Astrocyte of the spinal cord (primary cell): ENCODE measurements at regions not wholly inside any gene's neighbourhood (a gene's known extent, or its start where the extent isn't known, plus 50 kb on each side); places are given as distances from the start of the nearest gene placed in this dataset.
"Not testable (repeated sequence)": the region's sequence is repeated elsewhere in the genome, so short reads cannot be mapped to it uniquely, and the experiment has no call there.

Source experiments
- DNase-seq: peaks from one replicate; pipeline ENCODE4 v3.0.0; 2011; ENCODE audit warnings: low read depth, low spot score
- H3K4me3 ChIP-seq: 2 replicates; pipeline ENCODE4 v1.5.1; 2011; ENCODE audit warnings: low read depth, mild to moderate bottlenecking, low read length, moderate library complexity
- in situ Hi-C: cut with HindIII; loops from 2 replicates; pipeline ENCODE4 v1.10.0; 2017; ENCODE audit warnings: low sequenced_read_pairs
- TF ChIP-seq, protein P1 (sequence below): IDR thresholded peaks from 2 replicates; pipeline ENCODE4 v1.5.1; 2012; ENCODE audit warnings: low read depth, mild to moderate bottlenecking, low read length, inconsistent platforms

DNA sequence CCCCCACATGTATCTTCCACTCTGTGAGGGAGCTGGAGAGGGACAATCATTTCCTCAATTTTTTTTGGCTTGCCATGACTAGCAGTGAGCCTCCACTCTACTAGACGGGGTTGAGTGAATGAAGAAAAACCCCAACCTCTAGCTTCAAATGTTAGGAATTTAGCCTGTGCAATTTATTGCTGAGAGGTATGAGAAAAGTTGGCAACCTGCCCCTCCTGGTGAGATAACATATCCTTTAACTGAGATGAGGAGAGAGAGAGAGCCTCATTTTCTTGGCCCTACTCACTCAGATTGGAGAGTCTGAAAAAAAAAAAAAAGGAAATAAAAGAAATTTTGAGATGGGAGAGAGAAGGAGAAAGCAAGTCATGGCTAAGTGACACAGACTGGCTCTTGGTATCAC, 218.2 kb upstream of the CARD18 start:
- in situ Hi-C loops = no loop called here
- DNase-seq = peak; percentile 30
- H3K4me3 ChIP-seq = no peak overlapping the region
- TF ChIP-seq, protein P1, sequence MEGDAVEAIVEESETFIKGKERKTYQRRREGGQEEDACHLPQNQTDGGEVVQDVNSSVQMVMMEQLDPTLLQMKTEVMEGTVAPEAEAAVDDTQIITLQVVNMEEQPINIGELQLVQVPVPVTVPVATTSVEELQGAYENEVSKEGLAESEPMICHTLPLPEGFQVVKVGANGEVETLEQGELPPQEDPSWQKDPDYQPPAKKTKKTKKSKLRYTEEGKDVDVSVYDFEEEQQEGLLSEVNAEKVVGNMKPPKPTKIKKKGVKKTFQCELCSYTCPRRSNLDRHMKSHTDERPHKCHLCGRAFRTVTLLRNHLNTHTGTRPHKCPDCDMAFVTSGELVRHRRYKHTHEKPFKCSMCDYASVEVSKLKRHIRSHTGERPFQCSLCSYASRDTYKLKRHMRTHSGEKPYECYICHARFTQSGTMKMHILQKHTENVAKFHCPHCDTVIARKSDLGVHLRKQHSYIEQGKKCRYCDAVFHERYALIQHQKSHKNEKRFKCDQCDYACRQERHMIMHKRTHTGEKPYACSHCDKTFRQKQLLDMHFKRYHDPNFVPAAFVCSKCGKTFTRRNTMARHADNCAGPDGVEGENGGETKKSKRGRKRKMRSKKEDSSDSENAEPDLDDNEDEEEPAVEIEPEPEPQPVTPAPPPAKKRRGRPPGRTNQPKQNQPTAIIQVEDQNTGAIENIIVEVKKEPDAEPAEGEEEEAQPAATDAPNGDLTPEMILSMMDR = no peak

DNA sequence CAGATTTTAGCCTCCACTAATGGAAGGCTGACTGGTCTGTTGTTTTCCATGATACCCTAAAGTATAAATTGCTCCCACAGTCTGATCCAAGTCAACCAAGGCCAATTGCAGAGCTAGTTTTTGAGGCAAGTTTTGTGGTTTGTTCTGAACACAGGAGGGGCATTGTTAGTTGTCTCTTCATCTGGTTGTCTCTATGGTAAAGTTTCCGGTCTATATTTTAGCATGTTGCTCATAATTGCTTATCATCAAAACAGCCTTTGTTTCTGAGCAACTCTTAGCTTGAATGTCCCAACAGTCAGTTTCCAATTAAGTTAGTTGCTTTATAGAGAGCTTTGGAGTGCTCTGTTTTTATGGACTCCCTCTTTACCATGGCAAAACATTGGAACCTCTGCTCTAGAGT, 217.6 kb upstream of the CARD18 start:
- H3K4me3 ChIP-seq = no peak overlapping the region
- TF ChIP-seq, protein P1 = no peak
- in situ Hi-C loops = no loop called here
- no peak for DNase-seq

DNA sequence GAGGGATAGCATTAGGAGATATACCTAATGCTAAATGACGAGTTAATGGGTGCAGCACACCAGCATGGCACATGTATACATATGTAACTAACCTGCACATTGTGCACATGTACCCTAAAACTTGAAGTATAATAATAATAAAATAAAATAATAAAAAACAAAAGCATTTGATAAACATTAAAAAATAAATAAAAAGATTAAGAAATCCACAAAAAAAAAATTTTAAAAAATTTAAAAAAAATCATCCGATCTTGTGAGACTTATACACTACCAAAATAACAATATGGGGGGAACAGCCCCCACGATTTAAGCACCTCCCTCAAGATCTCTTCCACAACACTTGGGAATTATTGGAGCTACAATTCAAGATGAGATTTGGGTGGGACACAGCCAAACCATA, 210.3 kb upstream of the CARD18 start:
- DNase-seq, in situ Hi-C loops, H3K4me3 ChIP-seq: not testable (repeated sequence)

DNA sequence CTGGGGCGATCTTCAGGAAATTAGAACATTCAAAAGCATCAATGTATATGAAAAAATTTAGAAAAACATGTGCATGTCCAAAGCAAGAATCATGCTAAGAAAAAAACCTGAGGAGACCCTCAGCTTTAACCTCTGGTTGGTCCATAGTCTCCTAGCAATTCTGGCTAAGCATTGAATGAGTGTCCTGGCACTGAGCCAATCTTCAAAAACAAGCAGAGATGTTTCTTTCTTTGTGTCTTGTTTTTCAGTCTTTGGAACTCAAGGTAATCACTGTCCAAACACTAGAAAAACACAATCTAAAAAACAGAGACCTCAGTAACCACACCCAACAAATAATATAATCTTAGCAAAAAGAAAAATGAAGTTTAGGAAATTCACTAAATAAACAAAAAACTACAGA, 205.4 kb upstream of the CARD18 start:
- H3K4me3 ChIP-seq = no peak overlapping the region
- TF ChIP-seq, protein P1 = no peak
- DNase-seq = no peak
- in situ Hi-C loops = no loop called here

DNA sequence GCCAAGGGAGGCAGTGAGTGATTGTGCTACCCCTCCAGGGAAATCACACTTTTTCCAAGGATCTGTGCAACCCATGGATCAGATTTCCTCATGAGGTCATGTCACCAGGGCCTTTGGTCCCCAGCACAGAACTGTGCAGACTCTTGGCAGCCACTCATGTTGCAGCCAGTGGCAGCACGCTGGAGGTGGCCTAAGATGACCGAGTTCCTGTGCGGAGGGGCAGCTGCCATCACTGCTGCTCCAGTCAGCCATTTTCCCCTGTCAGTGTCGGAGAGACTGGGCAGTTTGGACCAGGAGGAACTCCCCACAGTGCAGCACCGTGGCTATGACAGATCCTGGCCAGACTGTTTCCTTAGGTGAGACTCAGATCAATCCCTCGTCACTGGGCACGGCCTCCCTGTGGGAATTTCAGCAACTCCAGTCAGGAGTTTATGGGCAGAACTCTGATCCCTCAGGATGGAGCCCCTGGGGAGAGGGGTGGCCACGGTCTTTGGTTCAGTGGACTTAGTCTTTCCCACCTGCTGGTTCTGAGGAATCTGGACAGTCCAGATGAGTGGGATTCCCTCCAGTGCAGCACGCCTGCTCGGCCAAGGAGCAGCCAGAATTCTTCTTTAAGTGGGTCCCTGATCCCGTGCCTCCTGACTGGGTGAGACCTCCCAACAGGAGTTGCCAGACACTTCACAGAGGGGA, 194.6 kb upstream of the CARD18 start:
- in situ Hi-C loops = no loop called here
- DNase-seq = no peak
- H3K4me3 ChIP-seq = no peak overlapping the region
- TF ChIP-seq, protein P1 = no peak

DNA sequence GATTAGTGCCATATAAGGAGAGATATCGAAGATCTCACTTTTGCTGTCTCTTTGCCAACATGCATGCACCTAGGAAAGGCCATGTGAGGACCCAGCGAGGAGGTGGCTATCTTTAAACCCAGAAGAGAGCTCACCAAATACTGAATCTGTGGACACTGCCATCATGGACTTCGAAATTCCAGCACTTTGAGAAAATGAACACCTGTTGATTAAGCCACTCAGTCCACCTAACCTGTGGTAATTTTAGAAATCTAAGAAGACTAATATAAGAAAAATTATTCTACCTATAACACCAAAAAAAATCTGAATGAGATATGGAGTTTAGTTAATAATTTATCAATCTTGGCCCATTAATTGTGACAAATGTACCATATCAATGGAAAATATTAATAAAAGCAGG, 193.6 kb upstream of the CARD18 start:
- DNase-seq = no peak
- no peak overlapping the region for H3K4me3 ChIP-seq
- in situ Hi-C loops = no loop called here
- TF ChIP-seq, protein P1 = no peak

DNA sequence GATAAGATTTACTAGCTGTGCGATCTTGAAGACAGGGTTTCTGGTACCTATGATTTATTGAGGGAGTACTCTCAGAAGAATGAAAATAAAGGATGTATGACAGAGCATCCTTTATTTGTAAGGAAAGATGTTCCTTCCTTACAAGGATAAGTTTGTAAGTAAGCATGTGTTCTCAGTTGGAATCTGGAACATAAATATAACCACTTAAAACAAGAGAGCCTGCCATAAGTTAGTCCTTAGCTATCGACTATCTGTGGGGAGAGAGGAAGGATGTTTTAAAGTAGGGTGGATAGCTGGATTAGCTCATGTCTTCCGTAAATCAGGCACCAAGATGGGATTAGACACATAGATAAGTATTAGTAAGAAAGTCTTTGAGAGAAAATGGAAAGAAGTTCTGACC, 192.6 kb upstream of the CARD18 start:
- in situ Hi-C loops = no loop called here

More for the DNA sequence above, 192.6 kb upstream of the CARD18 start:
- no peak overlapping the region for H3K4me3 ChIP-seq
- TF ChIP-seq, protein P1 = no peak
- no peak for DNase-seq
